Kidney epithelial cell (primary cell): ENCODE measurements at regions not wholly inside any gene's neighbourhood (a gene's known extent, or its start where the extent isn't known, plus 50 kb on each side); places are given as distances from the start of the nearest gene placed in this dataset.

Experiments used
- DNase-seq: peaks from one replicate; pipeline ENCODE4 v3.0.0-alpha.2; 2010; ENCODE audit warnings: low read depth
- H3K27me3 ChIP-seq: 2 replicates; pipeline ENCODE4 v1.6.0; 2011; ENCODE audit warnings: low read length; ENCODE audit not compliant: control insufficient read depth, insufficient read depth
- H3K36me3 ChIP-seq: 2 replicates; pipeline ENCODE4 v1.5.1; 2011; ENCODE audit warnings: low read length; ENCODE audit not compliant: control insufficient read depth, insufficient read depth
- H3K4me3 ChIP-seq: 2 replicates; pipeline ENCODE4 v1.5.1; 2011; ENCODE audit warnings: low read depth, mild to moderate bottlenecking, control low read depth, low read length
- CTCF ChIP-seq: IDR thresholded peaks from 2 replicates; pipeline ENCODE4 v1.5.1; 2011; ENCODE audit warnings: mild to moderate bottlenecking, moderate library complexity, low read length, control low read depth, inconsistent platforms; ENCODE audit not compliant: insufficient read depth, poor library complexity, severe bottlenecking

- Histone ChIP-seq H3K36me3 (no peaks in the 10 kb centered on the region), H3K4me3 (no peak overlapping the region), H3K27me3 (no peaks in the 10 kb centered on the region)
- no peak for DNase-seq
- no peak for TF ChIP-seq CTCF
These were observed 223.2 kb upstream of the COBL start for GRCh38 chr7:51539840-51540239.

GRCh38 chr7:51528172-51528571 is 211.6 kb upstream of the COBL start:
- no peak for DNase-seq
- Histone ChIP-seq H3K36me3 (no peaks in the 10 kb centered on the region), H3K27me3 (no peaks in the 10 kb centered on the region), H3K4me3 (no peak overlapping the region)
- no peak for TF ChIP-seq CTCF

- no peak for DNase-seq
- no peak overlapping the region for H3K4me3 ChIP-seq
- no peak for TF ChIP-seq CTCF
- H3K27me3 ChIP-seq: no peaks in the 10 kb centered on the region
- H3K36me3 ChIP-seq: no peaks in the 10 kb centered on the region
These were observed 205.2 kb upstream of the COBL start for GRCh38 chr7:51521694-51522312.

- Histone ChIP-seq H3K36me3 (no peaks in the 10 kb centered on the region), H3K27me3 (no peaks in the 10 kb centered on the region), H3K4me3 (no peak overlapping the region)
- no peak for TF ChIP-seq CTCF
- no peak for DNase-seq
These were observed 204.4 kb upstream of the COBL start for GRCh38 chr7:51521054-51521453.

GRCh38 chr7:51518646-51519045 is 202.0 kb upstream of the COBL start:
- H3K36me3 ChIP-seq: no peaks in the 10 kb centered on the region
- no peak for DNase-seq
- H3K27me3 ChIP-seq: no peaks in the 10 kb centered on the region
- TF ChIP-seq CTCF: no peak
- H3K4me3 ChIP-seq: no peak overlapping the region

- no peak for TF ChIP-seq CTCF
- Histone ChIP-seq H3K36me3 (no peaks in the 10 kb centered on the region), H3K4me3 (no peak overlapping the region), H3K27me3 (no peaks in the 10 kb centered on the region)
- DNase-seq: no peak
These were observed 200.6 kb upstream of the COBL start for GRCh38 chr7:51517187-51517586.
